Ascending aorta (tissue), 2 donors: ENCODE measurements at regions not wholly inside any gene's neighbourhood (a gene's known extent, or its start where the extent isn't known, plus 50 kb on each side); places are given as distances from the start of the nearest gene placed in this dataset.

Experiments
- DNase-seq, 2 donors: peaks; one replicate each; pipeline ENCODE4 v3.0.0-alpha.2; 2019; ENCODE audit warnings: low spot score in 2 of 2
- H3K27ac ChIP-seq, 2 donors: fragments of 200-600 bp; sonication (generic); one replicate each; pipeline ENCODE4 v1.5.1; 2016 to 2017; ENCODE audit warnings: mild to moderate bottlenecking in 1 of 2
- H3K27me3 ChIP-seq: fragments of 200-600 bp; sonication (generic); one replicate; pipeline ENCODE4 v1.5.1; 2017
- H3K36me3 ChIP-seq, 2 donors: fragments of 200-600 bp; sonication (generic); one replicate each; pipeline ENCODE4 v1.5.1; 2016
- H3K4me1 ChIP-seq, 2 donors: fragments of 200-600 bp; sonication (generic); one replicate each; pipeline ENCODE4 v1.5.1; 2016 to 2017; ENCODE audit warnings: mild to moderate bottlenecking in 1 of 2
- H3K4me3 ChIP-seq, 2 donors: fragments of 200-600 bp; sonication (generic); one replicate each; pipeline ENCODE4 v1.5.1; 2016 to 2017; ENCODE audit warnings: mild to moderate bottlenecking in 1 of 2
- H3K9me3 ChIP-seq, 2 donors: fragments of 200-600 bp; sonication (generic); one replicate each; pipeline ENCODE4 v1.5.1; 2016
- intact Hi-C: fragments of 100-400 bp; cut with DNase I; formaldehyde crosslinking; loops from one replicate; pipeline ENCODE4 v1.15.1; 2023
- TF ChIP-seq, protein P1 (sequence below), 3 experiments: fragments of 200-600 bp in 2 of 3; fragments of 450-650 bp in 1 of 3; sonication (generic) in 2 of 3; IDR thresholded peaks; one replicate each; pipeline ENCODE4 v1.5.1; 2016 to 2019; ENCODE audit warnings: antibody characterized with exemption in 3 of 3, mild to moderate bottlenecking in 1 of 3, moderate library complexity in 1 of 3

DNA sequence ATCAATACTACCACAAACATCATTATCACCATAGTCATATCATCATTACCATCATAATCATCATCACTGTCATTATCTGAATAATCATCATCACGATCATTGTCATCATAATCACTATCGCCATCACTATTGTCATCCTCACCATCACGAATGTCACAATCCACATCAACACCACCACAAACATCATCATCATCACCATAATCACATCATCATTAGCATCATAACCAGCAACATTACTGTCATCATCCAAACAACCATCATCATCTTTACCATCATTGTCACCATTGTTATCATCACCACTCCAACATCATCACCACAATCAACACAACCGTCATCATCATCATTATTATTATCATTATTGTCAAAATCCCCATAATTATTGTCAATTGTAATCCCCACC lies 61.2 kb downstream of the MBD3L1 start:
- no peaks in the 10 kb centered on the region for H3K27me3 ChIP-seq
- H3K36me3 ChIP-seq, result no peaks in the 10 kb centered on the region
- H3K9me3 ChIP-seq, result no peaks in the 10 kb centered on the region
- no peak overlapping the region for H3K4me3 ChIP-seq
- TF ChIP-seq, protein P1, sequence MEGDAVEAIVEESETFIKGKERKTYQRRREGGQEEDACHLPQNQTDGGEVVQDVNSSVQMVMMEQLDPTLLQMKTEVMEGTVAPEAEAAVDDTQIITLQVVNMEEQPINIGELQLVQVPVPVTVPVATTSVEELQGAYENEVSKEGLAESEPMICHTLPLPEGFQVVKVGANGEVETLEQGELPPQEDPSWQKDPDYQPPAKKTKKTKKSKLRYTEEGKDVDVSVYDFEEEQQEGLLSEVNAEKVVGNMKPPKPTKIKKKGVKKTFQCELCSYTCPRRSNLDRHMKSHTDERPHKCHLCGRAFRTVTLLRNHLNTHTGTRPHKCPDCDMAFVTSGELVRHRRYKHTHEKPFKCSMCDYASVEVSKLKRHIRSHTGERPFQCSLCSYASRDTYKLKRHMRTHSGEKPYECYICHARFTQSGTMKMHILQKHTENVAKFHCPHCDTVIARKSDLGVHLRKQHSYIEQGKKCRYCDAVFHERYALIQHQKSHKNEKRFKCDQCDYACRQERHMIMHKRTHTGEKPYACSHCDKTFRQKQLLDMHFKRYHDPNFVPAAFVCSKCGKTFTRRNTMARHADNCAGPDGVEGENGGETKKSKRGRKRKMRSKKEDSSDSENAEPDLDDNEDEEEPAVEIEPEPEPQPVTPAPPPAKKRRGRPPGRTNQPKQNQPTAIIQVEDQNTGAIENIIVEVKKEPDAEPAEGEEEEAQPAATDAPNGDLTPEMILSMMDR (IDR thresholded peaks at IDR 0.05), result no peak
- DNase-seq, result no peak
- H3K4me1 ChIP-seq, result no peaks in the 10 kb centered on the region
- no peak overlapping the region for H3K27ac ChIP-seq
- intact Hi-C loops, result no loop called here

GRCh38 chr19:8897106-8897505 lies 64.9 kb downstream of the MBD3L1 start:
- no peak overlapping the region for H3K27ac ChIP-seq
- no peak for DNase-seq
- TF ChIP-seq, protein P1 (IDR thresholded peaks at IDR 0.05), result no peak
- intact Hi-C loops, result no loop called here
- no peaks in the 10 kb centered on the region for H3K27me3 ChIP-seq
- no peak overlapping the region for H3K4me3 ChIP-seq
- no peaks in the 10 kb centered on the region for H3K9me3 ChIP-seq
- no peaks in the 10 kb centered on the region for H3K4me1 ChIP-seq
- H3K36me3 ChIP-seq, result no peaks in the 10 kb centered on the region

DNA sequence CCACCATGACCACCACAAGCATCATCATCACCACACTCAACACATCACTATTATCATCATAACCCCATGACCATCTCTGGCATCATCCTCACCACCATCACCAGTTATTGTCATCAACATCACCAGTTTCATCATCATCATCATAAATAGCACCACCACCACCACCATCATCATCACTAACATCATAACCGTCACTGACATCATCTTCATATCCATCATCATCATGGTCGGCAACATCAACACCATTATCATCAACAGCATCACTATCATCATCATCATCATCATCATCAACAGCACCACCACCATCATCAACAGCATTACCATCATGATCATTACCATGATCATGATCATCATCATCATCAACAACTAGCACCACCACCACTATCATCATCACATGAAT lies 67.2 kb downstream of the MBD3L1 start:
- Histone ChIP-seq H3K27ac (no peak overlapping the region), H3K4me1 (no peaks in the 10 kb centered on the region), H3K27me3 (no peaks in the 10 kb centered on the region), H3K9me3 (no peaks in the 10 kb centered on the region), H3K36me3 (no peaks in the 10 kb centered on the region), H3K4me3 (no peak overlapping the region)
- TF ChIP-seq, protein P1 (IDR thresholded peaks at IDR 0.05), result no peak
- intact Hi-C loops, result no loop called here
- DNase-seq, result no peak

GRCh38 chr19:8900421-8900820 lies 68.2 kb downstream of the MBD3L1 start:
- H3K27ac ChIP-seq, result no peak overlapping the region
- no peak overlapping the region for H3K4me3 ChIP-seq
- TF ChIP-seq, protein P1 (IDR thresholded peaks at IDR 0.05), result no peak
- no peaks in the 10 kb centered on the region for H3K9me3 ChIP-seq
- intact Hi-C loops, result no loop called here
- no peaks in the 10 kb centered on the region for H3K27me3 ChIP-seq
- no peaks in the 10 kb centered on the region for H3K36me3 ChIP-seq
- no peak for DNase-seq
- no peaks in the 10 kb centered on the region for H3K4me1 ChIP-seq

GRCh38 chr19:8902520-8902919 lies 70.3 kb downstream of the MBD3L1 start:
- no peaks in the 10 kb centered on the region for H3K36me3 ChIP-seq
- H3K4me3 ChIP-seq, result no peak overlapping the region
- TF ChIP-seq, protein P1 (IDR thresholded peaks at IDR 0.05), result no peak
- intact Hi-C loops, result no loop called here
- no peaks in the 10 kb centered on the region for H3K9me3 ChIP-seq
- no peak for DNase-seq
- no peak overlapping the region for H3K27ac ChIP-seq
- no peaks in the 10 kb centered on the region for H3K27me3 ChIP-seq
- H3K4me1 ChIP-seq, result no peaks in the 10 kb centered on the region

DNA sequence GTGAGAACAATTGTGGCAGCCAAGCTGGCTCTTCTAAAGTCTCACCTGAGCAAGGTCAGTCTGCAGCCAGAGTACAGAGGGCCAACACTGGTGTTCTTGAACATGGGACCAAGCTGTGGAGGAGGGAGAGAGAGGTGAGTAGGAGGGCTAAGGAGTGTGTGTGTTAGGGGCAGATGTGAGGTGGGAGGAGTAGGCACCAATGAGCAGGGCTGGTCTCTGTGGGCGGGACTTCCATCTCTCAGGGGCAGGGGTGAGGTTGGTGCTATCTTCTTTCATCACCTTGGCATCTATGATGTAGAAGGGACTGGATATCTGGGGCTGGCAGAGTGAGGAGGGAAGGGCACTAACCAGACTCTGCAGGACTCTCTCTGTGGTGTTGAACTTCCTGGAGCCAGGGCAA lies 72.4 kb downstream of the MBD3L1 start:
- TF ChIP-seq, protein P1 (IDR thresholded peaks at IDR 0.05), result no peak

More for the DNA sequence above, 72.4 kb downstream of the MBD3L1 start:
- no peak for DNase-seq
- H3K9me3 ChIP-seq, result no peaks in the 10 kb centered on the region
- no peaks in the 10 kb centered on the region for H3K36me3 ChIP-seq
- H3K27ac ChIP-seq, result no peak overlapping the region
- no peak overlapping the region for H3K4me3 ChIP-seq
- no peaks in the 10 kb centered on the region for H3K4me1 ChIP-seq
- H3K27me3 ChIP-seq, result no peaks in the 10 kb centered on the region
- intact Hi-C loops, result no loop called here
